ENCODE measurements at regions not wholly inside any gene's neighbourhood (a gene's known extent, or its start where the extent isn't known, plus 50 kb on each side); places are given as distances from the start of the nearest gene placed in this dataset.
"Not testable (repeated sequence)": the region's sequence is repeated elsewhere in the genome, so short reads cannot be mapped to it uniquely, and the experiment has no call there.

GRCh38 chr12:84198294-84198946 is 714.2 kb downstream of the SLC6A15 start:
- no peak for DNase-seq

DNA sequence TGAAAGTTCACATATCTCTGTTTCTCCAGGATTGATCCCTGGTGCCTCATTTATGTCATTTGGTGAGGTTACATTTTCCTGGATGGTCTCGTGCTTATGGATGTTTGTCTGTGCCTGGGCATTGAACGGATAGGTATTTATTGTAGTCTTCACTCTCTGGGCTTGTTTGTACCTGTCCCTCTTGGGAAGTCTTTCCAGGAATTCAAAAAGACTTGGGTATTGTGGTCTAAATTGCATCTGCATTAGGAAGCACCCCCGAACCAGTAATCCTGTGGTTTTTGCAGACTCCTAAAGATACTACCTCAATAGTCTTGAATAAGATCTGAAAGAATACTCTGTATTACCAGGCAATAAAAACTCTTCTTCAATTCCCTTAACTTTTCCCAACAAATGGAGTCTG is 720.8 kb downstream of the SLC6A15 start:
- DNase-seq, result no peak

DNA sequence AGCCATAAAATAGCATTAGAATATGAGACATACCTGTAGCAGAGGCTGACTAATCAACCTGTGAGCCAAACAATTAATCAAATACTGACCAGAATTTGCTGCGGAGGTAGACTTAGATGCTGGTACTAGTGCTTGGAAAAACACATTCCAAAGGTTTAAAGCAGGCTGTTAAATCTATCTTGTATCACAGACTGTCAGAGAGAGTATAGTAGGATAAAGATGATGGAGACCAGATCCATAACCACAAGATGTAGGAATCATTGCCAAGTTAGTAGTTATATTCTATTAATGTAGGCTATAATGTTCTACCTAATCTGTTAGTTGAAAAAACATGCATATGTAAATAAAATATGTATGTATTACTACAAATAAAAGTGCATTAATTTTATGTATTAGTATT is 726.2 kb downstream of the SLC6A15 start:
- DNase-seq, result no peak

GRCh38 chr12:84183576-84183975 is 729.0 kb downstream of the SLC6A15 start:
- no peak for DNase-seq

GRCh38 chr12:84174115-84174514 is 738.5 kb downstream of the SLC6A15 start:
- DNase-seq, result no peak

GRCh38 chr12:84172823-84173424 is 739.7 kb downstream of the SLC6A15 start:
- DNase-seq, result no peak

- no peak for DNase-seq
Measured at GRCh38 chr12:84166812-84167211, 745.8 kb downstream of the SLC6A15 start.

- no peak for DNase-seq
Measured at GRCh38 chr12:84165998-84166571, 746.5 kb downstream of the SLC6A15 start.

GRCh38 chr12:84161296-84161695 is 751.3 kb downstream of the SLC6A15 start:
- DNase-seq, result peak; percentile 52

GRCh38 chr12:84159260-84159659 is 753.3 kb downstream of the SLC6A15 start:
- peak; percentile 25 for DNase-seq

DNA sequence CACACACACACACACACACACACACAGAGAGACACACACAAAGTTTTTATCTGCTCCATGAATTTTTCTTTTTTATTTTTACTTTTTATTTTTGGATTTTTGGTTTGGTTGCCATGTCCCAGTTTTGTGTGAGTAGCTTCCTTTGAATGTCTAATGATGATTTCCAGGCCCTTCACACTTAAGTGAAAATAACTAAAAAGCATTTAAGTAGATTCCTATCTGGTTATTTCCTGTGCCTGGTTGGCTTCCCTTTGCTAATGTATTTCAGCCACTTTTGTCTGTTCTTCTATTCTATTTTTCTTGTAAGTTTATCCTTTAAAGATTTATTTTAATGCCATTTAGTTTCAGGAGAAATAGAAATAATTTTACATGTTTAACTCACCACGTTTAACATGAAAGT is 755.4 kb downstream of the SLC6A15 start:
- DNase-seq, result no peak

DNA sequence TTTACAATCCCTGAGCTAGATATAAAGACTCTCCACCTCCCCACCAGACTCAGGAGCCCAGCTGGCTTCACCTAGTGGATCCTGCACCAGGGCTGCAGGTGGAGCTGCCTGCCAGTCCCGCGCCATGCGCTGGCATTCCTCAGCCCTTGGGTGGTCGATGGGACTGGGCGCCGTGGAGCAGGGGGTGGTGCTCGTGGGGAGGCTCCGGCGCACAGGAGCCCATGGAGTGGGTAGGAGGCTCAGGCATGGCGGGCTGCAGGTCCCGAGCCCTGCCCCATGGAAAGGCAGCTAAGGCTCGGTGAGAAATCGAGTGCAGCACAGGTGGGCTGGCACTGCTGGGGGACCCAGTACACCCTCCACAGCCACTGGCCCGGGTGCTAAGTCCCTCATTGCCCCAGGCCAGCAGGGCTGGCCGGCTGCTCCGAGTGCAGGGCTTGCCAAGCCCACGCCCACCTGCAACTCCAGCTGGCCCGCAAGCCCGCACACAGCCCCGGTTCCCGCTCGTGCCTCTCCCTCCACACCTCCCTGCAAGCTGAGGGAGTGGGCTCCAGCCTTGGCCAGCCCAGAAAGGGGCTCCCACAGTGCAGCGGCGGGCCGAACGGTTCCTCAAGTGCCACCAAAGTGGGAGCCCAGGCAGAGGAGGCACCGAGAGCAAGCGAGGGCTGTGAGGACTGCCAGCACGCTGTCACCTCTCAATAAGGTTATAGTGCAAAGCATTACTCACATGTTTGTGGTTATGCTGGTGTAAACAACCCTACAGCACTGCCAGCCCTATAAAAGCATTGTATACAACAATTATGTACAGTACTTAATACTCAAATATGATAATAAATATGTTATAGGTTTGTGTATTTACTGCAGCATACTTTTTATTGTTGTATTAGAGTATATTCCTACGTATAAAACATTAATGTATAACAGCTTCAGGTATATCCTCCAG is 757.3 kb downstream of the SLC6A15 start:
- not testable (repeated sequence) for DNase-seq

DNA sequence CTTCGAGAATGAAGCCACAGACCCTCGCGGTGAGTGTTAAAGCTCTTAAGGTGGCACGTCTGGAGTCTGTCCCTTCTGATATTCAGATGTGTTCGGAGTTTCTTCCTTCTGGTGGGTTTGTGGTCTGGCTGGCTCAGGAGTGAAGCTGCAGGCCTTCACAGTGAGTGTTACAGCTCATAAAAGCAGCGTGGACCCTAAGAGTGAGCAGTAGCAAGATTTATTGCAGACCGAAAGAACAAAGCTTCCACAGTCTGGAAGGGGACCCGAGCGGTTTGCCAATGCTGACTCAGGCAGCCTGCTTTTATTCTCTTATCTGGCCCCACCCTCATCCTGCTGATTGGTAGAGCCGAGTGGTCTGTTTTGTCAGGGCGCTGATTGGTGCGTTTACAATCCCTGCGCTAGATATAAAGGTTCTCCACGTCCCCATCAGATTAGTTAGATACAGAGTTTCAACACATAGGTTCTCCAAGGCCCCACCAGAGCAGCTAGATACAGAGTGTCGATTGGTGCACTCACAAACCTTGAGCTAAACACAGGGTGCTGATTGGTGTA is 758.1 kb downstream of the SLC6A15 start:
- not testable (repeated sequence) for DNase-seq

GRCh38 chr12:84150201-84150600 is 762.4 kb downstream of the SLC6A15 start:
- no peak for DNase-seq

- no peak for DNase-seq
Measured at GRCh38 chr12:84148335-84148734, 764.3 kb downstream of the SLC6A15 start.

GRCh38 chr12:84136862-84137367 is 775.7 kb downstream of the SLC6A15 start:
- peak; percentile 74 for DNase-seq

DNA sequence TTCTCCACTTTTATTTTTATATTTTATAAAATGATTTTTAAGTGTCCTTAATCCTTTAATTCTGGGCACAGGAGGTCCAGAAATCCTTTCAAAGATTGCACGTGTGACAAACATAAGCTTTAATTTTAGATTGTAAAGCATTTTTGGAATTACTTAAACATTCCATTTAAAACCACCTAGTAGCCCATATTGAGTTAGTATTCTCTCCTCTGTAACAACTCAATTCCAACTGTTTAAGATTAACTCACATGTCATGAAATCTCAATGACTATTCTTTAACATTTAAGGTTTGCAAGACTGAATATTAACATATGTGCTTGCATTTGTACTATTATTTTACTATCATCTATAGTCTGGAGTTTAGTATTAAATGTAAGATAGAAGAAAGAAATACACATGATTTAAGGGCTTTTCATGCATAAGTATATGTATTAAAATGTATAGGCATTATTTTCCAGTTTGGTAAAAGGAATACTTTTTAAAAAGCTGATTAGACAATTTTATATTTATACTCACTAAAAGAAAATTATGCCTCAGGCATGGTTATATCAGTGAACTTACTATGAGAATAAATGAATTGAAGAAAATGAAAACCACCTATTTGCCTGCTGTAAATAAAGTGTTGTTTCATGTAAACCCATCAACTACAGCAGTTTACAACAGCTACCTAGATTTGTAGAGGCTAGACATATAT is 776.9 kb downstream of the SLC6A15 start:
- peak; percentile 60 for DNase-seq

GRCh38 chr12:84134797-84135366 is 777.7 kb downstream of the SLC6A15 start:
- DNase-seq, result peak; percentile 46

GRCh38 chr12:84131076-84131475 is 781.5 kb downstream of the SLC6A15 start:
- DNase-seq, result peak; percentile 89

- DNase-seq, result no peak
Measured at GRCh38 chr12:84128117-84128991, 784.2 kb downstream of the SLC6A15 start.

DNA sequence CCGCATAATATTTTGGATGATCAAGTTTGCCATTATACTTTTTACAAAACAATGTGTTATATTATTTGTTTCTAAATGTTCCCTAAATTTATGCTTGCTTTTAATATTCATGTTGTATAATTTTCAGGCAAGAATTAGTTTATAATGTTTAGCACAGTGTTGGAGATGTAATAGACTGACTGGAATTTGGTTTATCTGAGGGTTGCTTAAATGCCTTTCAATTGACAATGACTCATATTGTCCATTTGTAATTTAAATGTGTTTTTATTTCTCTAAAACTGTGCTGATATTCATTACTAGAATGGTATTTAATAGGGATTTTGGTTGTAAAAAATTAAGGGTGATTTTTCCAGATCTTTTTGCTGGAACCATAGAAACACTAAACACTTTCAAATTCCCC is 788.4 kb downstream of the SLC6A15 start:
- no peak for DNase-seq

Data from fibroblast of upper back skin (primary cell).